Thyroid gland (tissue), 4 donors: ENCODE measurements at regions not wholly inside any gene's neighbourhood (a gene's known extent, or its start where the extent isn't known, plus 50 kb on each side); places are given as distances from the start of the nearest gene placed in this dataset.

Experiments
- CTCF ChIP-seq, 6 experiments: fragments of 200-600 bp in 3 of 6; fragments of 450-650 bp in 3 of 6; sonication (generic) in 3 of 6; IDR thresholded peaks; one replicate each; pipeline ENCODE4 v1.5.1; 2016 to 2019; ENCODE audit warnings: antibody characterized with exemption in 6 of 6, mild to moderate bottlenecking in 2 of 6, inconsistent platforms in 1 of 6, moderate library complexity in 1 of 6
- POLR2A ChIP-seq, 2 donors: fragments of 450-650 bp; IDR thresholded peaks; one replicate each; pipeline ENCODE4 v1.6.1; 2017; ENCODE audit warnings: antibody characterized with exemption in 2 of 2, mild to moderate bottlenecking in 2 of 2, moderate library complexity in 1 of 2

- no peak for TF ChIP-seq CTCF (IDR thresholded peaks at IDR 0.05)
- TF ChIP-seq POLR2A (IDR thresholded peaks at IDR 0.05), result no peak
Observed at GRCh38 chr7:136403591-136403990, 426.4 kb upstream of the MTPN start.
